ENCODE measurements at regions not wholly inside any gene's neighbourhood (a gene's known extent, or its start where the extent isn't known, plus 50 kb on each side); places are given as distances from the start of the nearest gene placed in this dataset.
"Not testable (repeated sequence)": the region's sequence is repeated elsewhere in the genome, so short reads cannot be mapped to it uniquely, and the experiment has no call there.

- no peak for DNase-seq
Observed at GRCh38 chr15:96585484-96586386, 255.2 kb downstream of the NR2F2 start.

- no peak for DNase-seq
Observed at GRCh38 chr15:96586901-96587300, 256.4 kb downstream of the NR2F2 start.

GRCh38 chr15:96589864-96590263, 259.4 kb downstream of the NR2F2 start:
- no peak for DNase-seq

GRCh38 chr15:96593735-96594134, 263.2 kb downstream of the NR2F2 start:
- no peak for DNase-seq

GRCh38 chr15:96595951-96596350, 265.5 kb downstream of the NR2F2 start:
- no peak for DNase-seq

GRCh38 chr15:96598514-96598913, 268.0 kb downstream of the NR2F2 start:
- DNase-seq = no peak

- no peak for DNase-seq
Observed at GRCh38 chr15:96599268-96599667, 268.8 kb downstream of the NR2F2 start.

- no peak for DNase-seq
Observed at GRCh38 chr15:96600350-96600749, 269.9 kb downstream of the NR2F2 start.

- no peak for DNase-seq
Observed at GRCh38 chr15:96606617-96607016, 276.1 kb downstream of the NR2F2 start.

GRCh38 chr15:96610757-96611156, 280.3 kb downstream of the NR2F2 start:
- DNase-seq = no peak

- DNase-seq = no peak
Observed at GRCh38 chr15:96612917-96613316, 282.4 kb downstream of the NR2F2 start.

GRCh38 chr15:96619174-96619573, 288.7 kb downstream of the NR2F2 start:
- no peak for DNase-seq

- no peak for DNase-seq
Observed at GRCh38 chr15:96622714-96623113, 292.2 kb downstream of the NR2F2 start.

GRCh38 chr15:96625256-96625655, 294.8 kb downstream of the NR2F2 start:
- DNase-seq = no peak

- no peak for DNase-seq
Observed at GRCh38 chr15:96627031-96627568, 296.6 kb downstream of the NR2F2 start.

- no peak for DNase-seq
Observed at GRCh38 chr15:96629511-96629910, 299.0 kb downstream of the NR2F2 start.

- DNase-seq = no peak
Observed at GRCh38 chr15:96638793-96639192, 308.3 kb downstream of the NR2F2 start.

- DNase-seq = no peak
Observed at GRCh38 chr15:96645796-96646195, 315.3 kb downstream of the NR2F2 start.

GRCh38 chr15:96648866-96649265, 318.4 kb downstream of the NR2F2 start:
- no peak for DNase-seq

- no peak for DNase-seq
Observed at GRCh38 chr15:96657096-96657495, 326.6 kb downstream of the NR2F2 start.

GRCh38 chr15:96666979-96667378, 336.5 kb downstream of the NR2F2 start:
- not testable (repeated sequence) for DNase-seq

- DNase-seq = no peak
Observed at GRCh38 chr15:96670389-96670788, 339.9 kb downstream of the NR2F2 start.

- no peak for DNase-seq
Observed at GRCh38 chr15:96672629-96673028, 342.1 kb downstream of the NR2F2 start.

- DNase-seq = no peak
Observed at GRCh38 chr15:96678386-96678785, 347.9 kb downstream of the NR2F2 start.

Measured in NCI-H524 treated with DMSO at 0.1 percent for 48 hours (cell line).